NOMO-1 (cell line): ENCODE measurements at regions not wholly inside any gene's neighbourhood (a gene's known extent, or its start where the extent isn't known, plus 50 kb on each side); places are given as distances from the start of the nearest gene placed in this dataset.
"Not testable (repeated sequence)": the region's sequence is repeated elsewhere in the genome, so short reads cannot be mapped to it uniquely, and the experiment has no call there.

ENCODE experiments used
- DNase-seq, 2 experiments: peaks; one replicate each; lab custom pipeline; 2025; ENCODE audit not compliant: unreplicated experiment in 2 of 2; lab: John Stamatoyannopoulos, UW

GRCh38 chr4:84147831-84148230, 351.3 kb downstream of the NKX6-1 start:
- no peak for DNase-seq

GRCh38 chr4:84146300-84146959, 352.7 kb downstream of the NKX6-1 start:
- DNase-seq, result no peak

GRCh38 chr4:84145176-84145575, 353.9 kb downstream of the NKX6-1 start:
- no peak for DNase-seq

GRCh38 chr4:84126911-84127310, 372.2 kb downstream of the NKX6-1 start:
- not testable (repeated sequence) for DNase-seq

- DNase-seq, result no peak
These were observed 372.9 kb downstream of the NKX6-1 start for GRCh38 chr4:84126061-84126787.

GRCh38 chr4:84110040-84110439, 389.1 kb downstream of the NKX6-1 start:
- no peak for DNase-seq

GRCh38 chr4:84101653-84102625, 397.2 kb downstream of the NKX6-1 start:
- DNase-seq, result not testable (repeated sequence)

- no peak for DNase-seq
These were observed 399.0 kb downstream of the NKX6-1 start for GRCh38 chr4:84100071-84100470.

- no peak for DNase-seq
These were observed 399.5 kb downstream of the NKX6-1 start for GRCh38 chr4:84099599-84099998.

GRCh38 chr4:84091266-84091665, 407.8 kb downstream of the NKX6-1 start:
- no peak for DNase-seq

GRCh38 chr4:84089652-84090437, 409.2 kb downstream of the NKX6-1 start:
- DNase-seq, result no peak

GRCh38 chr4:84085986-84086385, 413.1 kb downstream of the NKX6-1 start:
- DNase-seq, result no peak

GRCh38 chr4:84070289-84070688, 428.8 kb downstream of the NKX6-1 start:
- DNase-seq, result no peak

- no peak for DNase-seq
These were observed 435.5 kb downstream of the NKX6-1 start for GRCh38 chr4:84063619-84064018.

- no peak for DNase-seq
These were observed 440.9 kb downstream of the NKX6-1 start for GRCh38 chr4:84058201-84058600.

GRCh38 chr4:84051639-84052038, 447.5 kb downstream of the NKX6-1 start:
- DNase-seq, result no peak

GRCh38 chr4:84051089-84051488, 448.0 kb downstream of the NKX6-1 start:
- DNase-seq, result no peak

GRCh38 chr4:84050015-84050414, 449.1 kb downstream of the NKX6-1 start:
- no peak for DNase-seq

GRCh38 chr4:84046551-84046950, 452.5 kb downstream of the NKX6-1 start:
- DNase-seq, result no peak

GRCh38 chr4:84041426-84041825, 457.7 kb downstream of the NKX6-1 start:
- no peak for DNase-seq
